ENCODE measurements at regions not wholly inside any gene's neighbourhood (a gene's known extent, or its start where the extent isn't known, plus 50 kb on each side); places are given as distances from the start of the nearest gene placed in this dataset.

DNA sequence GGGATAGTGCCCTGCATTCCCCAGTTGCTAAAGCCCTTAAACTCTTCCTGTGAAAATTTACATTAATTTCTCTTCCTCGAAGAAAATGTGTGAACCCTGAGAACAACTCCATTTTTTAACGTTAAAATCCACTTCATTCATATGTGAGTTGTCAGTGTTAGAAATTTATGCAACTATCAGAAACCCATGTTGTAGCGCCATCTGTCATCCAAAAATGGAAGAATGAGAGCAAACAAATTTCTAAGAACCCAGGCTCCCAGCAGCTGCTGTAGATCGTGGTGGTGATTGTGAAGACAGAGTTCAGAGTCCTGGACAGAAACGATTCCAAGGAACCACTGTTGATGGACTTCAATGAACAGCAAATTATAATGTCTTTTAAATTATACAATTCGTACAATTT, 179.7 kb upstream of the NDN start:
- 29% methylated on average over 6 of the region's 6 CpGs for WGBS (ENCODE audit: insufficient coverage, insufficient replicate concordance, low lambda C conversion rate, missing lambda C conversion rate)
- H3K4me2 ChIP-seq (ENCODE audit: control insufficient read depth, insufficient read depth): no peak overlapping the region
- H3K9me3 ChIP-seq (replicated peaks; ENCODE audit: control insufficient read depth, insufficient read depth, low read length): no peaks in the 10 kb centered on the region
- H4K20me1 ChIP-seq (ENCODE audit: control insufficient read depth, insufficient read depth): no peaks in the 10 kb centered on the region
- H2AFZ ChIP-seq (ENCODE audit: control insufficient read depth, low read depth, low read length): no peak overlapping the region
- POLR2A ChIA-PET: no interaction called here
- BruUV-seq (replicated peaks): no TSS peak
- RAD21 ChIA-PET (ENCODE audit: unreplicated experiment): no interaction called here
- no peaks in the 10 kb centered on the region for H3K27me3 ChIP-seq (replicated peaks in 1 of 2; ENCODE audit: control insufficient read depth in 2 of 2, insufficient read depth in 2 of 2, low read length in 1 of 2)
- H3K4me1 ChIP-seq (ENCODE audit: control insufficient read depth, insufficient read depth, low read length): no peaks in the 10 kb centered on the region
- in situ Hi-C loops (cut with MboI): loop anchor here (10.0 kb wide), 1 partner anchor 48 kb away; no protein-coding TSS in a partner anchor
- ATAC-seq: no peak
- intact Hi-C loops (cut with micrococcal nuclease; ENCODE audit: unreplicated experiment): no loop called here
- CTCF ChIA-PET: no interaction called here
- no peaks in the 10 kb centered on the region for H3K36me3 ChIP-seq (ENCODE audit: control insufficient read depth in 2 of 2, insufficient read depth in 2 of 2, low read length in 1 of 2)
- no peak for DNase-seq (ENCODE audit: low read depth, low spot score)
- no peak overlapping the region for H3K4me3 ChIP-seq
- no peaks in the 10 kb centered on the region for H3K79me2 ChIP-seq (ENCODE audit: control insufficient read depth, insufficient read depth, low read length)
- no peak overlapping the region for H3K27ac ChIP-seq (ENCODE audit: control insufficient read depth, insufficient read depth)
- SMC1A ChIA-PET (ENCODE audit: uncharacterized antibody, unreplicated experiment): no interaction called here
- no peak overlapping the region for H3K9ac ChIP-seq (ENCODE audit: control insufficient read depth, insufficient read depth, low read length)
- no peak for FAIRE-seq
- TF ChIP-seq, protein P1, sequence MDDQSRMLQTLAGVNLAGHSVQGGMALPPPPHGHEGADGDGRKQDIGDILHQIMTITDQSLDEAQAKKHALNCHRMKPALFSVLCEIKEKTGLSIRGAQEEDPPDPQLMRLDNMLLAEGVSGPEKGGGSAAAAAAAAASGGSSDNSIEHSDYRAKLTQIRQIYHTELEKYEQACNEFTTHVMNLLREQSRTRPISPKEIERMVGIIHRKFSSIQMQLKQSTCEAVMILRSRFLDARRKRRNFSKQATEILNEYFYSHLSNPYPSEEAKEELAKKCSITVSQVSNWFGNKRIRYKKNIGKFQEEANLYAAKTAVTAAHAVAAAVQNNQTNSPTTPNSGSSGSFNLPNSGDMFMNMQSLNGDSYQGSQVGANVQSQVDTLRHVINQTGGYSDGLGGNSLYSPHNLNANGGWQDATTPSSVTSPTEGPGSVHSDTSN (IDR thresholded peaks at IDR 0.05; ENCODE audit: insufficient replicate concordance, low read depth, low read length): no peak
- TF ChIP-seq SIN3A (IDR thresholded peaks at IDR 0.05; ENCODE audit: low read depth, low read length) (no peak), TCF7 (IDR thresholded peaks at IDR 0.05; ENCODE audit: borderline replicate concordance) (no peak), ZNF384 (IDR thresholded peaks at IDR 0.05; ENCODE audit: borderline replicate concordance, low read depth, low read length) (no peak), CHD2 (IDR thresholded peaks at IDR 0.05; ENCODE audit: borderline replicate concordance, low read depth, low read length) (no peak), MYB (IDR thresholded peaks at IDR 0.05; ENCODE audit: borderline replicate concordance, low read depth, low read length) (no peak), CBX5 (IDR thresholded peaks at IDR 0.05; ENCODE audit: low read depth) (no peak), EP300 (IDR thresholded peaks at IDR 0.05; ENCODE audit: borderline replicate concordance in 1 of 2, control insufficient read depth in 1 of 2, low read depth in 2 of 2, low read length in 2 of 2) (no peak), NFYB (IDR thresholded peaks at IDR 0.05; ENCODE audit: insufficient read depth, low read depth, low read length) (no peak), MEF2B (IDR thresholded peaks at IDR 0.05; ENCODE audit: partially characterized antibody, poor library complexity, severe bottlenecking) (no peak), CHD1 (IDR thresholded peaks at IDR 0.05; ENCODE audit: low read depth, low read length) (no peak), WRNIP1 (IDR thresholded peaks at IDR 0.05; ENCODE audit: borderline replicate concordance, low read depth, low read length) (no peak), YBX1 (IDR thresholded peaks at IDR 0.05) (no peak)
- TF ChIP-seq, protein P2, sequence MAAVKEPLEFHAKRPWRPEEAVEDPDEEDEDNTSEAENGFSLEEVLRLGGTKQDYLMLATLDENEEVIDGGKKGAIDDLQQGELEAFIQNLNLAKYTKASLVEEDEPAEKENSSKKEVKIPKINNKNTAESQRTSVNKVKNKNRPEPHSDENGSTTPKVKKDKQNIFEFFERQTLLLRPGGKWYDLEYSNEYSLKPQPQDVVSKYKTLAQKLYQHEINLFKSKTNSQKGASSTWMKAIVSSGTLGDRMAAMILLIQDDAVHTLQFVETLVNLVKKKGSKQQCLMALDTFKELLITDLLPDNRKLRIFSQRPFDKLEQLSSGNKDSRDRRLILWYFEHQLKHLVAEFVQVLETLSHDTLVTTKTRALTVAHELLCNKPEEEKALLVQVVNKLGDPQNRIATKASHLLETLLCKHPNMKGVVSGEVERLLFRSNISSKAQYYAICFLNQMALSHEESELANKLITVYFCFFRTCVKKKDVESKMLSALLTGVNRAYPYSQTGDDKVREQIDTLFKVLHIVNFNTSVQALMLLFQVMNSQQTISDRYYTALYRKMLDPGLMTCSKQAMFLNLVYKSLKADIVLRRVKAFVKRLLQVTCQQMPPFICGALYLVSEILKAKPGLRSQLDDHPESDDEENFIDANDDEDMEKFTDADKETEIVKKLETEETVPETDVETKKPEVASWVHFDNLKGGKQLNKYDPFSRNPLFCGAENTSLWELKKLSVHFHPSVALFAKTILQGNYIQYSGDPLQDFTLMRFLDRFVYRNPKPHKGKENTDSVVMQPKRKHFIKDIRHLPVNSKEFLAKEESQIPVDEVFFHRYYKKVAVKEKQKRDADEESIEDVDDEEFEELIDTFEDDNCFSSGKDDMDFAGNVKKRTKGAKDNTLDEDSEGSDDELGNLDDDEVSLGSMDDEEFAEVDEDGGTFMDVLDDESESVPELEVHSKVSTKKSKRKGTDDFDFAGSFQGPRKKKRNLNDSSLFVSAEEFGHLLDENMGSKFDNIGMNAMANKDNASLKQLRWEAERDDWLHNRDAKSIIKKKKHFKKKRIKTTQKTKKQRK (IDR thresholded peaks at IDR 0.05; ENCODE audit: low read depth, low read length): no peak
- TF ChIP-seq, protein P3, sequence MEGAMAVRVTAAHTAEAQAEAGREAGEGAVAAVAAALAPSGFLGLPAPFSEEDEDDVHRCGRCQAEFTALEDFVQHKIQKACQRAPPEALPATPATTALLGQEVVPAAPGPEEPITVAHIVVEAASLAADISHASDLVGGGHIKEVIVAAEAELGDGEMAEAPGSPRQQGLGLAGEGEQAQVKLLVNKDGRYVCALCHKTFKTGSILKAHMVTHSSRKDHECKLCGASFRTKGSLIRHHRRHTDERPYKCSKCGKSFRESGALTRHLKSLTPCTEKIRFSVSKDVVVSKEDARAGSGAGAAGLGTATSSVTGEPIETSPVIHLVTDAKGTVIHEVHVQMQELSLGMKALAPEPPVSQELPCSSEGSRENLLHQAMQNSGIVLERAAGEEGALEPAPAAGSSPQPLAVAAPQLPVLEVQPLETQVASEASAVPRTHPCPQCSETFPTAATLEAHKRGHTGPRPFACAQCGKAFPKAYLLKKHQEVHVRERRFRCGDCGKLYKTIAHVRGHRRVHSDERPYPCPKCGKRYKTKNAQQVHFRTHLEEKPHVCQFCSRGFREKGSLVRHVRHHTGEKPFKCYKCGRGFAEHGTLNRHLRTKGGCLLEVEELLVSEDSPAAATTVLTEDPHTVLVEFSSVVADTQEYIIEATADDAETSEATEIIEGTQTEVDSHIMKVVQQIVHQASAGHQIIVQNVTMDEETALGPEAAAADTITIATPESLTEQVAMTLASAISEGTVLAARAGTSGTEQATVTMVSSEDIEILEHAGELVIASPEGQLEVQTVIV (IDR thresholded peaks at IDR 0.05; ENCODE audit: borderline replicate concordance, partially characterized antibody): no peak

Measured in GM12878 (cell line).